ENCODE measurements at regions not wholly inside any gene's neighbourhood (a gene's known extent, or its start where the extent isn't known, plus 50 kb on each side); places are given as distances from the start of the nearest gene placed in this dataset.

DNA sequence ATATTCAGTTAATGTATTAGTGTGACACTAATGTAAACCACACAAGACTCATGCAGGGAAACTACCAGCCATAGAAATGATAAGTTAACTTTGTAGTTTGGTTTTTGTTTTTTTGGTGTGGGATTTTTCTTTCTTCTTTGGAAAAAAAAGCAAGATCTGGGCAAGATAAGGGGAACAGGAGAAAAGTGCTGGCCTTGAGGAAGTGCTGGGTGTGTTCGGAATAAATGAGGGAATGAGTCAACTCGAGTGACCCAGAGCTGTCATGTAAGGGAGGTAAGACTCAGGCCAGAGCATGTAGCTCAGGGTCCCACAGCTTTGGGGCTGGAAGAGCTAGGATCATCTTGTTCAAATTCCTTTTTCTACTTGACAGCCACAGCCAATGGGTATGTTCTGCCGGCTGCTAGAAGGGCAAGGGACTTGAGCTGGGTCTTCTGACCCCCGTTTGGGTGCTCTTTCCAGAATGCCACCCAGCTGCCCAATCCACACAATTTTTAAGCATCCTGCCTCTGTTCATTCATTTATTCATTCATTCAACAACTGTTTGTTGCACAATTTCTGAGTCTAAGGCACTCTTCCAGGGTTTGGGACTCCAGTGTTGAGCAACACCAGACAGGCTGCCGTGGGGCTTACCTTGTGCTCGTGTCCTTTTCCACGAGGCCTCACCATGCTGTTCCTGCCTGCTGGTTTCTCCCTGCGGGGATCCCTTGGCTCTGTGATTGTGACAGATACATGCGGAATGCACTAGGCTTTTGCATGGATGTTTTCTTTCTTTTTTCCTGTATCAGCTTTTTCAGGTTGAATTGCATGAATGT is 54.5 kb downstream of the CLDN34 start:
- DNase-seq, result no peak

DNA sequence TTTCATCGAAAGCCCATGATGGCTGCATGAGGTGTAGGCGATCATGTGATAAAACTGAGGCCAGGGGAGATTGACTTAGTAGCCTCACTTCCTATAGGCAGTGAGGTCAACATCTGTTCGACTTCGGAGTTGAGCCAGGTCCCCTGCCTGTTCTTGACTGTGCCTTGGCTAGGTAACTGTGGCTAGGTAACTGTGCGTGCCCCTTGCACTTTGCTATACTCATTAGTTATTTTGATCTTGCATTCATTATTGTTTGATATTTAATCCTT is 55.0 kb downstream of the CLDN34 start:
- DNase-seq, result no peak

DNA sequence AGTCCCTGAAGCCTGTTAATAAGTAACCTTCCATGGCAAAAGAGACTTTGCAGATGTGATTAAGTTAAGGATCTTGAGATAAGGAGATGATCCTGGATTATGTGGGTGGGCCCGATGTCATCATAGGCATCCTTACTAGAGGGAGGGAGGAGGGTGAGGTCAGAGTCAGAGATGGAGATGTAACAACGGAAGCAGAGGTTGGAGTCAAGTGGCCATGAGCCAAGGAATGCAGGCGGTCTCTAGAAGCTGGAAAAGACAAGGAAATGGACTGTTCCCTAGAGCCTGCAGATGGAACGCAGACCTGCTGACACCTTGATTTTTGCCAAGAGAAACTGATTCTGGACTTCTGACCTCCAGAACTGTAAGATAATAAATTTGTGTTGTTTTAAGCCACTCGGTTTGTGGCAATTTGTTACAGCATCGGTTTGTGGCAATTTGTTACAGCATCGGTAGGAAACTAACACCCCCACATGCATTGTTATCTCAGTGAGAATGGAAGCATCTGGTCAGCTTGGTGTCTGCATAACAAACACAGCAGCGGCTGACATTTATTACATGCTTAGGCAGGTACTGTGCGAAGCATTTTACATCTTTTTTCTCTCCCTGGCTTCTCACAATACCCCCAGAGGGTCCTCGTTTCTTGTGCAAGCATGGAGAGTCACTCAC is 55.6 kb downstream of the CLDN34 start:
- DNase-seq, result no peak

- DNase-seq, result no peak
These were observed 56.7 kb downstream of the CLDN34 start for GRCh38 chrX:10023821-10024220.

DNA sequence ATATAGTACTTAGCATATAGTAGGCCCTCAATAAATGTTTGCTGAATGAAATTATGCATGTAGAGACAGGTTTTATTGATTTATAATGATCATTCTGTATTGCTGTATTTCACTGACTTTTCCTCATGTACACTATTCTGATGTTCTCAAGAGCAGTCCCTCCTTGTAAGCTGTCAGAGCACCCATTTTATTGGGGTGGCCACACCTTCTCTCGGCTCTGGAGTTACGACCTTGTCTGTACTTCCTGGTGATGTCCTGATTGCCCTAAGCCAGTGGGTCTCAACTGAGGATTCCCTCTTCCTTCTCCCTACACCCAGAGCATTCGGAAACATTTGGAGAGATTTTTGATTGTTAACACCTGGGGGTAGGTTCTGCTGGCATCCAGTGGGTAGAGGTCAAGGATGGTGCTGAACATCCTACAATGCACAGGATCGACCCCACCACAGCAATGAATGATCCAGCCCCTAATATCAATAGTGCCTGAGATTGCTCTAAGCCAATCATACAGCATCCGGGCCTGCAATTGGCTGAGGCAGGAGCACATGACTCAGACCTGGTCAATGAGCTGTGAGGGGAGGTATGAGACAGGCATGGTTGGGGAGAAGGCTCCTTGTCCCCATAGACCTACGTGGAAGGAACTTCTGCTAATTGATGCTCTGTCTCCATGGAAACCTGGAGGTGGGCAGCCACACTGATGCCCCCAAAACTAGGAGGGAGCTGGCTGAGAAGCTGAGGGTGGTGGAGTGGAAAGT is 58.8 kb downstream of the CLDN34 start:
- DNase-seq, result no peak

DNA sequence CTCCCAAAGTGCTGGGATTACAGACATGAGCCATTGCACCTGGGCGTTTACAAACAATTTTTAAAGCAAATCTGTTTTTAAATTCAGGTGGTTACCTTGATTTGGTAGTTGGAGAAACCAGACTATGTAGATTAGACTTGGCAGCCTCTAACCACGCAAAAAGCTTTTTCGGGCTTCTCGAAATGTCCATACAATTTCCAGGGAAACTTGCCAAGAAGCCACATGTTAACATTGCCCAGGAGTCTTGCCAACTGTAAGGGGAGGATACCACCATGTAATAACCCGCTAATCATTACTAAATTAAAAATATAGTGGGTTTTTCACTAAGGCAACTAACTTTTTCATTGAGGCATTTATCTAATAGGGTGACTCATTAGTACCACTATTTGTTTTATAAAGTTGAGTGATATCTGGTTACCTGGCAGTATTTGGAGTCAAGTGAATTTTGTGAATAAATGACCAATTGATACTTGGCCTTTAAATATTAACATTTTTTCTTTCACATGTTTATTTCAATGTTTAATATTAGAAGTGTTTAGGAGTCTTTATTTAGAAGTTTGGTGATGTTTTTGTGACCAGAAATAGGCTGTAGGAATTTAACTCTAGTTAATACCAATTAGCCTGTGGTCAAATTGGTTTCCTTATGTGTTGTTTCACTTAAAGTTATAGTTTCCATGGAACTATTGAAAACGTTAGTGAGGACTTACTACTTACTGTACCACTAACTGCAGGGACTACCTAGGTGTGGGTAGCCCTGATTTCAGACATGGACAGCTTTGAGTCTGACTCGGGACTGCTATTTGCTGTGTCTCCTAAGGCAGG is 61.3 kb downstream of the CLDN34 start:
- no peak for DNase-seq

- no peak for DNase-seq
These were observed 63.4 kb downstream of the CLDN34 start for GRCh38 chrX:10030570-10030969.

DNA sequence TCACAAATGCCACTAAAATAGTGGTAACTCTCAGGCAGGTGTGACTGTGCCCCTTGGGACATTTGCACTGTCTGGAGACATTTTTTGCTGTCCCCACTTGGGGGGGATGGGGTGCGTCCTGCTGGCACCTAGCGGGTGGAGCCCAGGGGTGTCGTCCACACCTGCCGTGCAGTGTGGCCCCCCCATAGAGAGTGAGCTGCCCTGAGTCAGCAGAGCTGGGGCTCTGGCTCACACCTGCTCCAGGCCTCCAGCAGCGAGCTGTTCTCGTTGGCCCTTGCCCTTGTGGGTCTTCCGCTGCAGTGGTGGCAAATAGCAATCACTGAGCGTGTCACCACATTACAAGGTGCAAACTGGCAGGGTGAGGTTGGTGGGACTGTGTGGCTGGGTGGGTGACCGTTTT is 64.6 kb downstream of the CLDN34 start:
- no peak for DNase-seq

GRCh38 chrX:10032147-10032546 is 65.0 kb downstream of the CLDN34 start:
- DNase-seq, result no peak

DNA sequence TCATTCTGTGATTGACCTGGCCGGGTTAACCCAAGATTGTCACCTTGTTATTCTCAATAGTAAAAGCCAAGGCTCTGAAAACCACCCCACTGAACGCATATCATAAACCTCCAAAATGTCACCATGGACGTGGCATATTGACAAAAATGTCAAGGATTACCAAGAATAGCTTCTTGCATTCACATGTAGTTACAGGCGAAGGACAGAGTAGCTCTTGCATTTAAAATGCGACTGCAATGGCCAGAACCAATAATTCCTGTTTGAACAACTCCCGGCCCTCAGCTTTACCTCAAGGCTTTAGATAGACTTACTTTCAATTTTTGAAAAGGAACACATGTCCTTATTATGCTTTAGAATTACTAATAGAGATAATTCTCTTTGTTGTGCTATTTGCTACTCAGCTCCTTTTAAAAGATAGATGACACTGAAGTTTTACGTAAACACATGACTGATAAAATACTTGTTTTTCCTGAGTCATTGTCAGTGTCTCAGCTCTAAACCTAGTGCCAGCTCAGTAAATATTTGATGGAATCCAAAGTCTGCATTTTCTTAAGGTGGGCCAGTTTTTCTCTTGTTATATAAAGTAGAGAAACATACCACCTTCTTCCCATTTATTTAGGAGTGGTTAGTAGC is 66.3 kb downstream of the CLDN34 start:
- no peak for DNase-seq

DNA sequence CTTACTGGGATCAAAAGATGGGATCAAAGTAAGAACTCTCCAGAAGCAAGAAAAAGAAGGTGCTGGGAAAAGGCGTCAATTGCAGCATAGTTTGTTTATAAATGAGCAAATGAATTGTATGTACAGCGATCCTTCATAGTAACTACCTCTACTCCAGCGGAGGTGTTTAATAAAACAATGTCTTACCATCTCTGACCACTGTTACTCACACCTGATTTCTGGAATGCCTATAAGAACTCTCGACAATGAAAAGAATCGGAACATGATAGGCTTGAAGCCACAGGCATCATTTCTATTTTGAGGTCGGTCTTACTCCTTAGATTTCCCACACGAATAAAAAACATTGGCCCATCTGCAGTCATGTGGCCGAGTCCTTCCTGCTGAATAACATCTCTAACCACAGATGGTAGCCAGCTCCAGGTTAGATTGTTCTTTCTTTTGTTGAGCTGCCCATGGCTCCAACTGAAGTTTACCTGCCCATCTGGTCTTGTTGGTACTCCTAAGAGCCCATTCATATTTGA is 67.6 kb downstream of the CLDN34 start:
- no peak for DNase-seq

DNA sequence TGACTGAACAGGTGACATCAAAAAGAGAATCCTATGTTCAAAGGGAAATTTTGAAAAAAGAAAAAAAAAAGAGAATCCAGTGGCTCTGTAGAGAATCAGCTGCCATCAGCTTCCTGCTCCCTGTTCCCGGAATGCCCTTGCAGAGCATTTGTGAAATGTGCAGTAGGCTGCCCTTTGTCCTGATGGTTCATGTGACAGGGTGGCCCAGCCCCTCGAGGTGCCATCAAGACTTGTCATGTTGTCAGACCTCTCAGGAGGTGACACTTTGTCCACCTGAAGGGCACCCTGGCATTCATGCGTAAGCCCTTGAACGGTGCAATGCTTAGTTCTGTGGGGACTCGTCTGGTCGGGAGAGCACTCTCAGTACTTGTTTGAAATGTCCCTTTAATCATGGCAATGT is 71.4 kb downstream of the CLDN34 start:
- no peak for DNase-seq

- no peak for DNase-seq
These were observed 72.9 kb downstream of the CLDN34 start for GRCh38 chrX:10039821-10040793.

DNA sequence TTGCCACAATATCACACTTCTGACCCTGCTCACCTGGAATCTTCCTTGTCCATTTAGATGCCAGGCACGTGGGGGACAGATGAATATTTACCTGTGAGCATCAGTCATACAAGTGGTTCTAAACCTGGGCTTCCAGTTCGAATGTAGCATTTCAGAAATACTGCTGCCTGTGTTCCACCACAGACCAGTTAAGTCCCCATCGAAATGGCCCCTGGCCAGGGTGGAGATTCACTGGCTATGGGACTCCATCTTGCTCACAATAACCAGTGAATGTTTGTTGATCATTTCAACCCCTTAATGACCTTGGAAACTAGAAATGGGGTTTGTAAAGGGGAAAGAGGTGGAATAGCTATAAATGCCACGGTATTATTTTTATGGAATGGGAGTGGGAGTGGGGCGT is 73.8 kb downstream of the CLDN34 start:
- no peak for DNase-seq

GRCh38 chrX:10041383-10041782 is 74.2 kb downstream of the CLDN34 start:
- DNase-seq, result no peak

- DNase-seq, result no peak
These were observed 74.9 kb downstream of the CLDN34 start for GRCh38 chrX:10042055-10042454.

GRCh38 chrX:10043386-10043785 is 76.2 kb downstream of the CLDN34 start:
- no peak for DNase-seq

DNA sequence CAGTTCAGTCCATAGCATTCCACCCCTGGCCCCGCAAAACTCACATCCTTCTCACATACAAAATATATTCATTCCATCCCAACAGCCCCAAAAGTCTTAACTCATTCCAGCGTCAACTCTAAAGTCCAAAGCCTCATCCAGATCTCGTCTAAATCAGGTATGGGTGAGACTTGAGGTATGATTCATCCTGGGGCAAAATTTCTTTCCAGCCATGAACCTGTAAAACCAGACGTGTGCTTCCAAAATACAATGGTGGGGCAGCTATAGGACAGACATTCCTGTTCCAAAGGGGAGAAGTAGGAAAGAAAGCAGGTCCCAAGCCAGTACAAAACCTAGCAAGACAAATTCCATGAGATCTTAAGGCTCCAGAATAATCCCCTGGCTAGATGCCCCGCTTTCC is 76.9 kb downstream of the CLDN34 start:
- DNase-seq, result no peak

- no peak for DNase-seq
These were observed 78.3 kb downstream of the CLDN34 start for GRCh38 chrX:10045327-10046000.

GRCh38 chrX:10047133-10047532 is 80.0 kb downstream of the CLDN34 start:
- no peak for DNase-seq

- DNase-seq, result no peak
These were observed 80.5 kb downstream of the CLDN34 start for GRCh38 chrX:10047631-10048030.

Data from CD4-positive, alpha-beta T cell treated with Interleukin-21 for 1 hour (primary cell).